ENCODE measurements at regions not wholly inside any gene's neighbourhood (a gene's known extent, or its start where the extent isn't known, plus 50 kb on each side); places are given as distances from the start of the nearest gene placed in this dataset.
A peak's percentile ranks its signal among the peaks of the same experiment; 100 is the strongest.

DNA sequence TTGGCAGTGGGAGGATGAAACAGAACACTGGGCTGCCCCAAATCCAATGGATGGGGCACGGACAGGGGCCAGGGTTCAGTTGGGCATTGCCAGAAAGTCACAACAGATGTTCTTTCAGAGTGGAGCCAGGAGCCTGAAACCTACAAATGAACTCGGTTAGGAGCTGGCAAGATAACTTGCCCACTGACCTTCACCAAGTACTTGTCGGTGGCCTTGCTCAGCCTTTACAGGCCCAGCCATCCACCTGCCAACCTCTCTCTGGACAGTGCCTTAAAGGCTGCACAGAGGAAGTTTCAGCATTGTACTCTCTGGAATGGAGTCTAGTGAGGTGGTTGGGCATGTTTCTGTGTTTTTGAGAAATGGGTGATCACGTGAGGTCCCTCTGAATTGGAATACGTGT lies 87.1 kb upstream of the USP9X start:
- Histone ChIP-seq H3K9me3 (no peaks in the 10 kb centered on the region), H3K27me3 (peaks cover 0 to 6% (median 0%) of the 10 kb centered on the region in 3 donors), H3K4me1 (no peaks in the 10 kb centered on the region), H3K4me3 (no peak overlapping the region), H3K27ac (no peak overlapping the region), H3K36me3 (no peaks in the 10 kb centered on the region)
- 83 to 90% (median 89%) methylated on average over 4 to 5 of the region's 5 CpGs for WGBS, 5 donors
- TF ChIP-seq POLR2AphosphoS5 (IDR thresholded peaks at IDR 0.05): no peak
- TF ChIP-seq, protein P1, sequence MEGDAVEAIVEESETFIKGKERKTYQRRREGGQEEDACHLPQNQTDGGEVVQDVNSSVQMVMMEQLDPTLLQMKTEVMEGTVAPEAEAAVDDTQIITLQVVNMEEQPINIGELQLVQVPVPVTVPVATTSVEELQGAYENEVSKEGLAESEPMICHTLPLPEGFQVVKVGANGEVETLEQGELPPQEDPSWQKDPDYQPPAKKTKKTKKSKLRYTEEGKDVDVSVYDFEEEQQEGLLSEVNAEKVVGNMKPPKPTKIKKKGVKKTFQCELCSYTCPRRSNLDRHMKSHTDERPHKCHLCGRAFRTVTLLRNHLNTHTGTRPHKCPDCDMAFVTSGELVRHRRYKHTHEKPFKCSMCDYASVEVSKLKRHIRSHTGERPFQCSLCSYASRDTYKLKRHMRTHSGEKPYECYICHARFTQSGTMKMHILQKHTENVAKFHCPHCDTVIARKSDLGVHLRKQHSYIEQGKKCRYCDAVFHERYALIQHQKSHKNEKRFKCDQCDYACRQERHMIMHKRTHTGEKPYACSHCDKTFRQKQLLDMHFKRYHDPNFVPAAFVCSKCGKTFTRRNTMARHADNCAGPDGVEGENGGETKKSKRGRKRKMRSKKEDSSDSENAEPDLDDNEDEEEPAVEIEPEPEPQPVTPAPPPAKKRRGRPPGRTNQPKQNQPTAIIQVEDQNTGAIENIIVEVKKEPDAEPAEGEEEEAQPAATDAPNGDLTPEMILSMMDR (IDR thresholded peaks at IDR 0.05): no peak
- intact Hi-C loops (cut with DNase I; ENCODE audit: low total_unique reads): no loop called here
- DNase-seq: no peak

DNA sequence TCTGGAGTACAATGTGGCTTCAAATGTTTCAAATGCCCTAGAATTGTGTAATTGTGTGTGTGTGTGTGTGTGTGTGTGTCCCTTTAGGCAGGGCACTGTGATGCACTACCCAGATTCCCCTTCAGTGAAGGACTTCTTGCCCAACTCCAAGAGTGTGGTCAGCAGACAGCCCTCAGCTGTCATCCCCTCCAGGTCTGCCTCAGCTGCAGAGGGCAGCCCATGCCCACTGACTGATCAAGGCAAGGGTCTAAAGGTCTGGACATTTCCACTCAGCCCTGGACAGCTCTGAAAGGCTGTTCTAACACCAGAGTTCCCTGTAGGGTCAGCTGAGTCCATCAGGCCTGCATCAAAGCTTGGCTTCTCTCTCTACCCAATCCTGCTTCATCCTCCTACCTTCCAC lies 83.9 kb upstream of the USP9X start:
- Histone ChIP-seq H3K4me3 (no peak overlapping the region), H3K27ac (no peak overlapping the region), H3K36me3 (no peaks in the 10 kb centered on the region), H3K4me1 (no peaks in the 10 kb centered on the region), H3K27me3 (peaks cover 0 to 6% (median 0%) of the 10 kb centered on the region in 3 donors), H3K9me3 (no peaks in the 10 kb centered on the region)
- TF ChIP-seq, protein P1 (IDR thresholded peaks at IDR 0.05): no peak
- no peak for TF ChIP-seq POLR2A (IDR thresholded peaks at IDR 0.05)
- no peak for TF ChIP-seq EP300 (IDR thresholded peaks at IDR 0.05)
- TF ChIP-seq POLR2AphosphoS5 (IDR thresholded peaks at IDR 0.05): no peak
- intact Hi-C loops (cut with DNase I; ENCODE audit: low total_unique reads): no loop called here
- no peak for DNase-seq

DNA sequence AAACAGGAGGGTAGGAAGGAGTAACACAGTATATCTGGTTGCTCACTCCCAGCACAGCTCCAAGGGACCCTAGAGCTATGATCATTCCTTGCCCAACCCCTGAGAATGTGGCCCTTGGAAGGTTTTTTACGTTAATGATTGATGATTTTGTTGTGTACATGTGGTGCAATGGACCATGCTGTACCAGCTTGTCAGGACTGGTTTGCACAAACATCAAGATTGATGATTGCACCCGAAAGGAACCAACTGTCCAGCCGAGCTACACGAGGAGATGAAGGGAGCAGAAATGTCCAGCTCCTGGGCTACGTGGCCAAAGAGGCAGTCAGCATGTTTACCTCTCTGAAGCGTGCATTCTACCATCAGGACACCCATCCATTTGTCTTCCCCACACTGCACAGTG lies 83.2 kb upstream of the USP9X start:
- DNase-seq: peak in 1 of 2 donors; percentile 24
- peaks cover 0 to 6% (median 0%) of the 10 kb centered on the region in 3 donors for H3K27me3 ChIP-seq
- intact Hi-C loops (cut with DNase I; ENCODE audit: low total_unique reads): no loop called here
- TF ChIP-seq EP300 (IDR thresholded peaks at IDR 0.05) (peak; percentile 89), POLR2AphosphoS5 (IDR thresholded peaks at IDR 0.05) (peak in 2 of 3 donors; percentile 25 to 60), POLR2A (IDR thresholded peaks at IDR 0.05) (no peak)
- TF ChIP-seq, protein P1 (IDR thresholded peaks at IDR 0.05): no peak
- WGBS, 5 donors: 31 to 51% (median 38%) methylated on average over 5 to 6 of the region's 6 CpGs
- no peaks in the 10 kb centered on the region for H3K9me3 ChIP-seq
- H3K27ac ChIP-seq: no peak overlapping the region
- H3K4me3 ChIP-seq: no peak overlapping the region
- no peaks in the 10 kb centered on the region for H3K4me1 ChIP-seq
- no peaks in the 10 kb centered on the region for H3K36me3 ChIP-seq

DNA sequence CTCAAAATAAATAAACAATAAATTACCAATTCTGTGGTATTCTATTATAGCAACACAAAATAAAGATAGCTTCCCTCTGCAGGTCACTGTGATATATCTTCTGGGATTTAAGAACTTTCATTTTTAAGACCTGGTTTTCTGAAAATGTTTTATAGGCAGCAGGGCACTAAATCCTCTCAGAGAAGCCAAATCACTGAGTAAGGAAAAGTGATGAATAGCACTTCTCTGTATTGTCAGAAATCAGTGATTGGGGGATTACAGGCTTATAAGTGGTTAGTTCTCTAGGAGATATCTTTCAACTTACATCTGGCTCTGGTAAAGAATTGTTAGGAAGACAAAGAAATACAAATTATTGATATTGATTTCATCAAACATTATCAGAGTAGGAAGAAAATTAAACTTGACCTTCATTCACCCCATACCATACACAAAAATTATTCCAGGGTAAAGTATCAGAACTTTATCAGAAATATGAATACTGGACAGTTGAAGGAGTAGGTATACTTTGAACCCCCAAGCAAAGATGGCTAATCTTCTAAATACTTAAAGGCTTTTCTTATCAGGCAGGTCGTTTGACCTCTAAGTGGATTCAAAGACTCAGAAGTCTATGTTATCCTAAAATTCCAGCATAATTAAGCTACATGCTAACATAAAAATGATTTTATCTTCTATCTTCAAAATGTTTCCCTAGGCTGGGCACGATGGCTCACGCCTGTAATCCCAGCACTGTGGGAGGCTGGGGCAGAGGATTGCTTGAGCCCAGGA lies 81.6 kb upstream of the USP9X start:
- 61 to 77% (median 64%) methylated on average over 3 of the region's 3 CpGs for WGBS, 5 donors
- TF ChIP-seq EP300 (IDR thresholded peaks at IDR 0.05) (no peak), POLR2AphosphoS5 (IDR thresholded peaks at IDR 0.05) (no peak), POLR2A (IDR thresholded peaks at IDR 0.05) (no peak)
- TF ChIP-seq, protein P1 (IDR thresholded peaks at IDR 0.05): no peak
- peaks cover 0 to 4% (median 0%) of the 10 kb centered on the region in 3 donors for H3K27me3 ChIP-seq
- intact Hi-C loops (cut with DNase I; ENCODE audit: low total_unique reads): no loop called here
- H3K27ac ChIP-seq: no peak overlapping the region
- H3K4me1 ChIP-seq: no peaks in the 10 kb centered on the region
- no peaks in the 10 kb centered on the region for H3K36me3 ChIP-seq
- H3K4me3 ChIP-seq: no peak overlapping the region
- DNase-seq: no peak
- H3K9me3 ChIP-seq: no peaks in the 10 kb centered on the region
